ENCODE measurements at regions not wholly inside any gene's neighbourhood (a gene's known extent, or its start where the extent isn't known, plus 50 kb on each side); places are given as distances from the start of the nearest gene placed in this dataset.

GRCh38 chr17:77684803-77685798, 273.4 kb upstream of the TNRC6C start:
- no peak for DNase-seq (ENCODE audit: low read depth)

GRCh38 chr17:77685881-77686486, 272.5 kb upstream of the TNRC6C start:
- no peak for DNase-seq (ENCODE audit: low read depth)

- no peak for DNase-seq (ENCODE audit: low read depth)
Observed at GRCh38 chr17:77686903-77687302, 271.6 kb upstream of the TNRC6C start.

- no peak for DNase-seq (ENCODE audit: low read depth)
Observed at GRCh38 chr17:77687417-77687816, 271.1 kb upstream of the TNRC6C start.

- DNase-seq (ENCODE audit: low read depth) = no peak
Observed at GRCh38 chr17:77687921-77688320, 270.6 kb upstream of the TNRC6C start.

GRCh38 chr17:77688369-77688768, 270.1 kb upstream of the TNRC6C start:
- DNase-seq (ENCODE audit: low read depth) = no peak

GRCh38 chr17:77690271-77691161, 268.0 kb upstream of the TNRC6C start:
- no peak for DNase-seq (ENCODE audit: low read depth)

- DNase-seq (ENCODE audit: low read depth) = no peak
Observed at GRCh38 chr17:77691216-77692085, 267.1 kb upstream of the TNRC6C start.

GRCh38 chr17:77692571-77693161, 265.8 kb upstream of the TNRC6C start:
- no peak for DNase-seq (ENCODE audit: low read depth)

GRCh38 chr17:77693301-77693700, 265.2 kb upstream of the TNRC6C start:
- DNase-seq (ENCODE audit: low read depth) = no peak

- DNase-seq (ENCODE audit: low read depth) = no peak
Observed at GRCh38 chr17:77693776-77694175, 264.7 kb upstream of the TNRC6C start.

GRCh38 chr17:77694391-77695363, 263.8 kb upstream of the TNRC6C start:
- DNase-seq (ENCODE audit: low read depth) = no peak

- DNase-seq (ENCODE audit: low read depth) = no peak
Observed at GRCh38 chr17:77695386-77695785, 263.1 kb upstream of the TNRC6C start.

GRCh38 chr17:77696151-77696720, 262.3 kb upstream of the TNRC6C start:
- peak; percentile 5 for DNase-seq (ENCODE audit: low read depth)

- DNase-seq (ENCODE audit: low read depth) = no peak
Observed at GRCh38 chr17:77696721-77697460, 261.6 kb upstream of the TNRC6C start.

- no peak for DNase-seq (ENCODE audit: low read depth)
Observed at GRCh38 chr17:77697480-77698400, 260.8 kb upstream of the TNRC6C start.

- no peak for DNase-seq (ENCODE audit: low read depth)
Observed at GRCh38 chr17:77698903-77699623, 259.4 kb upstream of the TNRC6C start.
